Brain microvascular endothelial cell (primary cell): ENCODE measurements at regions not wholly inside any gene's neighbourhood (a gene's known extent, or its start where the extent isn't known, plus 50 kb on each side); places are given as distances from the start of the nearest gene placed in this dataset.

Experiments used
- DNase-seq: peaks from one replicate; pipeline ENCODE4 v3.0.0-alpha.2; 2020
- H3K27ac ChIP-seq: fragments of 250-450 bp; sonication (Bioruptor Pico); 2 replicates; pipeline ENCODE4 v1.5.1; 2020; ENCODE audit warnings: mild to moderate bottlenecking, moderate library complexity
- H3K27me3 ChIP-seq: fragments of 250-450 bp; sonication (Bioruptor Pico); replicated peaks from 2 replicates; pipeline ENCODE4 v1.5.1; 2020; ENCODE audit warnings: mild to moderate bottlenecking
- H3K36me3 ChIP-seq: fragments of 250-450 bp; sonication (Bioruptor Pico); replicated peaks from 2 replicates; pipeline ENCODE4 v1.5.1; 2020; ENCODE audit warnings: mild to moderate bottlenecking
- H3K4me3 ChIP-seq: 2 replicates; pipeline ENCODE4 v1.5.1; 2011; ENCODE audit warnings: low read depth, mild to moderate bottlenecking, control low read depth, low read length, moderate library complexity
- in situ Hi-C: cut with HindIII; loops from 2 replicates; pipeline ENCODE4 v1.10.0; 2017; ENCODE audit warnings: low sequenced_read_pairs, low pct_ligation_motif_present
- TF ChIP-seq, protein P1 (sequence below): IDR thresholded peaks from 2 replicates; pipeline ENCODE4 v1.5.1; 2011; ENCODE audit warnings: low read depth, mild to moderate bottlenecking, moderate library complexity, low read length, control low read depth, inconsistent platforms; ENCODE audit errors: missing control alignments

DNA sequence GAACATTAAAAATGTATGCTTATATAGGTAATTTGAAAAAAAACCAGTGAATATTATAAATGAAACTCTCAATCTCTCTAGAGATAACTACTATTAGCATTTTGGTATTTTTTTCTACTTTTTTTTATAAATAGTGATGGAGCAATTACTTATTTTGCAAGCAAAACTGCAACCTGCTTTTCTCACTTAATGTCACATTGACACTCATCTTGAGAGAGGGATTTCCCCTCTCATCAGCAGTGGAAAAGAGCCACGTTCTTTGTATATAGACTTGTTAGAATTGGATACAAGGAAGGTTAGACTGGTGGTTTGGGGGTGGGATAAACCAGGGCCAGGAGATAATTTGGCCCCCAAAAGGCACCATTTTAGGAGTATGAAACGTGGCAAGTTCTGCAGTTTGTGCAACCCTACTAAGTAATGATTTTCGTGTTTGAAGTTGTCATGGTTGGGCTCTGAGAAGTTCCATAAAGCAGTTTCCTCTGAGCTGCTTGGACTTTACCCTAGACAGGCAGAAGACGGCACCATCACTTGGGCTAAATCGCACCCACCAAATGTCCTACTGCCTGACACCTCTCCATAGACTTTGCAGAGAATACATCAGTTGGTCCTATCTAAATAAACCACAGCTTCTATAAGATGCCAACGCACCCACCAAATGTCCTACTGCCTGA, 194.0 kb downstream of the ACTR3 start:
- Histone ChIP-seq H3K36me3 (no peaks in the 10 kb centered on the region), H3K27ac (no peak overlapping the region), H3K27me3 (no peaks in the 10 kb centered on the region)

DNA sequence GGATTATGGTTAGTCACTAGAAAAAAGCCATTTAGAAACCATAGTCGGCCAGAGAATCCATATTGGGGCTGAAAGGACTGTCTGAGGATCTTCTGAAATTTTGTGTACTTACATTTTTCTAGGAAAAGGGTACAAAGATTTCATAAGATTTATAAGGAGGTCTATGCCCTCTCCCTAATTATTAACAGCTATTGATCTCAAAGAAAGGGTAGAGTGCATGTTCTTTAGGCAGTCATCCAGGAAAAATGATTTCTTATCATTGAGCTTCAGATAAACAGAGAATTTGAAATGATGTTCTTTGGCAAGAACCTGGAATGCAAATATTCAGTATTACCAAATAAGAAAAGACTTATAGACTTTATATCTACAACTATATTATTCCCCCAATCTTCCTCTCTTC, 195.3 kb downstream of the ACTR3 start:
- TF ChIP-seq, protein P1, sequence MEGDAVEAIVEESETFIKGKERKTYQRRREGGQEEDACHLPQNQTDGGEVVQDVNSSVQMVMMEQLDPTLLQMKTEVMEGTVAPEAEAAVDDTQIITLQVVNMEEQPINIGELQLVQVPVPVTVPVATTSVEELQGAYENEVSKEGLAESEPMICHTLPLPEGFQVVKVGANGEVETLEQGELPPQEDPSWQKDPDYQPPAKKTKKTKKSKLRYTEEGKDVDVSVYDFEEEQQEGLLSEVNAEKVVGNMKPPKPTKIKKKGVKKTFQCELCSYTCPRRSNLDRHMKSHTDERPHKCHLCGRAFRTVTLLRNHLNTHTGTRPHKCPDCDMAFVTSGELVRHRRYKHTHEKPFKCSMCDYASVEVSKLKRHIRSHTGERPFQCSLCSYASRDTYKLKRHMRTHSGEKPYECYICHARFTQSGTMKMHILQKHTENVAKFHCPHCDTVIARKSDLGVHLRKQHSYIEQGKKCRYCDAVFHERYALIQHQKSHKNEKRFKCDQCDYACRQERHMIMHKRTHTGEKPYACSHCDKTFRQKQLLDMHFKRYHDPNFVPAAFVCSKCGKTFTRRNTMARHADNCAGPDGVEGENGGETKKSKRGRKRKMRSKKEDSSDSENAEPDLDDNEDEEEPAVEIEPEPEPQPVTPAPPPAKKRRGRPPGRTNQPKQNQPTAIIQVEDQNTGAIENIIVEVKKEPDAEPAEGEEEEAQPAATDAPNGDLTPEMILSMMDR = no peak
- no peak for DNase-seq
- in situ Hi-C loops = no loop called here
- Histone ChIP-seq H3K36me3 (no peaks in the 10 kb centered on the region), H3K27me3 (no peaks in the 10 kb centered on the region), H3K27ac (no peak overlapping the region), H3K4me3 (no peak overlapping the region)

More for the DNA sequence above, 194.0 kb downstream of the ACTR3 start:
- no peak overlapping the region for H3K4me3 ChIP-seq
- no peak for DNase-seq
- TF ChIP-seq, protein P1 = no peak
- in situ Hi-C loops = no loop called here

DNA sequence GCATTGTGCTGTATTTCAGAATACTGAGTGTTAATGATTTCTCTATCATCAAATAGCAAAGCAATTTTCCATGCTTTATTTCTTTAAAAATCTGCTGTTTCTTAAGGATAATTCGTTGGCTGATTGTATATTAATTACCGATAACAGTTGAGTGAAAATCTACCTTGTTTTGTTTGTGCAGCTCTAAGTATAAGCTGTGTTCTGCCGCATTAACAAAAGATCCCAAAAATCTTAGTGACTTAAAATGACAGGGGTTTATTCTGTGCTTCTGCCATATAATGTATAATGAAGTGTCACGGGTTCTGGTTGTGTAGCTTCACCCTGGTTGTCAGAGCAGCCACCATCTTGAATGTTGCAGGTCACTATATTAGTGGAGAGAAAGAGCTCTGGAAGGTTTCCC, 196.1 kb downstream of the ACTR3 start:
- in situ Hi-C loops = no loop called here
- Histone ChIP-seq H3K4me3 (no peak overlapping the region), H3K36me3 (no peaks in the 10 kb centered on the region), H3K27me3 (no peaks in the 10 kb centered on the region), H3K27ac (no peak overlapping the region)
- DNase-seq = no peak
- TF ChIP-seq, protein P1 = no peak

DNA sequence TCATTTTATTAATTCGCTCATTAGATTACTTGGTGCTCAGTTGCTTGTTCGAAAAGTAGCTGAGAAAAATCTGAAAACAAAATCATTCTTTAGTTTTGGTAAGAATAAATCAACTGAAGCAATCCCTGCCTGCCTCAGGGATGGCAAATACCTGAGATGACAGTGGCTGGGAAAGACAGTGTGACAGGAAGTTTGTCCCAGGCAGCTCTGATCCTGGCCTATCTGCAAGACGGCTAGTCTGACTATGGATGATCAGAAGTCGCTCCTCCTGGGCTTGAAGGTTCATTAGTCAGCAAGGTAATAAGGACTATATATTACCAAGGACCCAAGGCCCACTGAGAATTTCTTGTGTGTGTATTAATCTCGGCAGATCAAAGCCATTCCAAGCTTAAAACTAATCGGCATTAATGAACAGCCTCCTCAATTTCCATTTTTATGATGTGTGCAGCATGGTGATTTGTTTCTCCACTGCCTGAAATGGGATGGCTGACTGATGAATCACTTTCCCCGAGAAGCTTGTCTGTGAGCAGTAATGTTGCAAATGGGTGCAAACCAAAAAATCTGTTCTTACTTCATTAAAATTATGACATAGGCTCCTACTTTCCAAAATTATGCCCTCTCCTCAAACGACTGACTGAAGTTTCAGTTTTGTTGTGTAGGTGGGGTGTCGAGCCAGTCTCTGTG, 199.9 kb downstream of the ACTR3 start:
- TF ChIP-seq, protein P1 = no peak
- in situ Hi-C loops = no loop called here

DNA sequence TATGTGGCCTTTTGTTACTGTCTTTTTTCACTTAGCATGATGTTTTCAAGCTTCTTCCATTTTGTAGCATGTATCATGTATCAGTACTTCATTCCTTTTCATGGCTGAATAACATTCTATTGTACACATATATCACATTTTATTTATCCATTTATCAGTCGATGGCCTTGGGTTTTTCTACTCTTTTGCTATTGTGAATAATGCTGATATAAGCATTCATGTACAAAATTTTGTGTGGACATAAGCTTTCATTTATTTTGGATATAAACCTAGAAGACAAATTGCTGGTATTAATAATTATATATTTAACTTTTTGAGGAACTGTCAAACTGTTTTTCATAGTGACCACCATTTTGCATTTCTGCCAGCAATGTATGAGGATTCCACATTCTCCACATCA, 201.1 kb downstream of the ACTR3 start:
- no peak overlapping the region for H3K27ac ChIP-seq
- TF ChIP-seq, protein P1 = no peak
- no peak overlapping the region for H3K4me3 ChIP-seq
- no peaks in the 10 kb centered on the region for H3K27me3 ChIP-seq
- no peaks in the 10 kb centered on the region for H3K36me3 ChIP-seq
- no peak for DNase-seq
- in situ Hi-C loops = no loop called here

More for the DNA sequence above, 199.9 kb downstream of the ACTR3 start:
- H3K36me3 ChIP-seq = no peaks in the 10 kb centered on the region
- no peak overlapping the region for H3K27ac ChIP-seq
- DNase-seq = no peak
- no peaks in the 10 kb centered on the region for H3K27me3 ChIP-seq
- no peak overlapping the region for H3K4me3 ChIP-seq
